HEK293 (cell line): ENCODE measurements at regions not wholly inside any gene's neighbourhood (a gene's known extent, or its start where the extent isn't known, plus 50 kb on each side); places are given as distances from the start of the nearest gene placed in this dataset.

Experiments
- ZNF2 ChIP-seq: fragments of 450-650 bp; formaldehyde crosslinking; IDR thresholded peaks from 2 replicates; pipeline ENCODE4 v1.5.1; 2016; ENCODE audit warnings: missing biosample characterization, missing genetic modification characterization
- ZNF274 ChIP-seq, 2 experiments: fragments of 200-500 bp in 1 of 2; fragments of 450-650 bp in 1 of 2; sonication (Bioruptor generic) in 1 of 2; formaldehyde crosslinking in 1 of 2; IDR thresholded peaks; 2 replicates each; pipeline versions ENCODE4 v1.5.1 to v1.6.1; 2014 to 2016; ENCODE audit warnings: borderline replicate concordance in 1 of 2, inconsistent platforms in 1 of 2, low read length in 1 of 2, missing biosample characterization in 1 of 2, missing genetic modification characterization in 1 of 2
- ZNF311 ChIP-seq: fragments of 450-650 bp; formaldehyde crosslinking; IDR thresholded peaks from 2 replicates; pipeline ENCODE4 v1.5.1; 2017; ENCODE audit warnings: missing biosample characterization, missing genetic modification characterization, borderline replicate concordance
- ZNF561 ChIP-seq: fragments of 450-650 bp; IDR thresholded peaks from 2 replicates; pipeline ENCODE4 v1.5.1; 2018; ENCODE audit warnings: missing biosample characterization, missing genetic modification characterization, borderline replicate concordance
- ZNF660 ChIP-seq: fragments of 450-650 bp; IDR thresholded peaks from 2 replicates; pipeline ENCODE4 v1.5.1; 2018; ENCODE audit warnings: missing biosample characterization, mild to moderate bottlenecking, missing genetic modification characterization
- TF ChIP-seq, protein P1 (sequence below): fragments of 450-650 bp; formaldehyde crosslinking; IDR thresholded peaks from 2 replicates; pipeline ENCODE4 v1.5.1; 2017; ENCODE audit warnings: missing biosample characterization, missing genetic modification characterization

- TF ChIP-seq ZNF311 (tag by site-specific recombination) (no peak), ZNF2 (tag by site-specific recombination) (no peak), ZNF660 (tag by site-specific recombination) (no peak), ZNF274 (IDR thresholded peaks at IDR 0.05; ENCODE audit: low read length) (no peak), ZNF274 (tag by site-specific recombination; IDR thresholded peaks at IDR 0.05; ENCODE audit: borderline replicate concordance) (no peak), ZNF561 (tag by site-specific recombination) (no peak)
- TF ChIP-seq, protein P1, sequence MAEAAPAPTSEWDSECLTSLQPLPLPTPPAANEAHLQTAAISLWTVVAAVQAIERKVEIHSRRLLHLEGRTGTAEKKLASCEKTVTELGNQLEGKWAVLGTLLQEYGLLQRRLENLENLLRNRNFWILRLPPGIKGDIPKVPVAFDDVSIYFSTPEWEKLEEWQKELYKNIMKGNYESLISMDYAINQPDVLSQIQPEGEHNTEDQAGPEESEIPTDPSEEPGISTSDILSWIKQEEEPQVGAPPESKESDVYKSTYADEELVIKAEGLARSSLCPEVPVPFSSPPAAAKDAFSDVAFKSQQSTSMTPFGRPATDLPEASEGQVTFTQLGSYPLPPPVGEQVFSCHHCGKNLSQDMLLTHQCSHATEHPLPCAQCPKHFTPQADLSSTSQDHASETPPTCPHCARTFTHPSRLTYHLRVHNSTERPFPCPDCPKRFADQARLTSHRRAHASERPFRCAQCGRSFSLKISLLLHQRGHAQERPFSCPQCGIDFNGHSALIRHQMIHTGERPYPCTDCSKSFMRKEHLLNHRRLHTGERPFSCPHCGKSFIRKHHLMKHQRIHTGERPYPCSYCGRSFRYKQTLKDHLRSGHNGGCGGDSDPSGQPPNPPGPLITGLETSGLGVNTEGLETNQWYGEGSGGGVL (tag by site-specific recombination): no peak
Observed at GRCh38 chr4:114146947-114147618, 167.6 kb upstream of the ARSJ start.
